DMS53 treated with DMSO at 0.1 percent for 48 hours (cell line): ENCODE measurements at regions not wholly inside any gene's neighbourhood (a gene's known extent, or its start where the extent isn't known, plus 50 kb on each side); places are given as distances from the start of the nearest gene placed in this dataset.

Source experiments
- DNase-seq: peaks from one replicate; lab custom pipeline; 2025; ENCODE audit not compliant: unreplicated experiment; lab: John Stamatoyannopoulos, UW

- no peak for DNase-seq
These were observed 375.6 kb downstream of the BCKDHB start for GRCh38 chr6:80482056-80482455.

- DNase-seq, result no peak
These were observed 374.1 kb downstream of the BCKDHB start for GRCh38 chr6:80480421-80481157.

GRCh38 chr6:80478030-80478429 lies 371.6 kb downstream of the BCKDHB start:
- no peak for DNase-seq

DNA sequence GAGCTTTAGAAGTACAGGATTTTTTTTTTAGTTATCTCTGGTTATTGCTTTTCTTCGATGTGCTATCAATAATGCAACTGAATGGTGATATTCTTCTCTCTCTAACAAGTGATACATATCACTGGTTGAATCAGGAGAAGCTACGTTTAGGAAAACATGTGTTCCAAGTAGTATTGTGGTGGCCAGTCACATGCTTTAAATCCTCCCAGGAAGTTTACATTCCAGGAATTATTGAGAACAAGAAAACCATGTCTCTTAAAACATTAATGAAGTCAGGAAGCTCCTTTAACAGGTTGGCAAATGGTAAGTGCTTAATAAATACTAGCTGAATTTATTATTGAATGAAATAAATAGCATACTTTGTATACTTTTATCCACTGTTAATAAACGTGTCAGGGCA lies 371.1 kb downstream of the BCKDHB start:
- DNase-seq, result no peak

DNA sequence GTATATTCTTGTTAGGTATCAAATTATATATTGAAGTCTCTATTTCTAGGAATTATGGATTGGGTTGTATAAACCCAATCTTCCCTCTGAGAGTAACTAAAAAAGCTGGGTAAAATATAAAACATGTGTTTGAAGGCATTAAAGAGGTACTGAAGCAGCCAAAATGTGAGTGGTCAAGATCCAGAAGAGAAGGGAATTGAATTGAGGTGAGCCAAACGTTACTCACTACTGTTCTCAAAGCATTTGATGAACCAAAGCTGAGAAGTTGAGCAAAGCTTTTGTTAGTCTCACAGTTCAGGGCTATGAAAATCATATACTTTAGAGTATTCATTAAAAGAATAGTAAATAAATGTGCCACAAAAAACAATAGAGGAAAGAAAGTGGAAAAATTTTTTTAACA lies 365.8 kb downstream of the BCKDHB start:
- no peak for DNase-seq

GRCh38 chr6:80469977-80470376 lies 363.5 kb downstream of the BCKDHB start:
- DNase-seq, result no peak

DNA sequence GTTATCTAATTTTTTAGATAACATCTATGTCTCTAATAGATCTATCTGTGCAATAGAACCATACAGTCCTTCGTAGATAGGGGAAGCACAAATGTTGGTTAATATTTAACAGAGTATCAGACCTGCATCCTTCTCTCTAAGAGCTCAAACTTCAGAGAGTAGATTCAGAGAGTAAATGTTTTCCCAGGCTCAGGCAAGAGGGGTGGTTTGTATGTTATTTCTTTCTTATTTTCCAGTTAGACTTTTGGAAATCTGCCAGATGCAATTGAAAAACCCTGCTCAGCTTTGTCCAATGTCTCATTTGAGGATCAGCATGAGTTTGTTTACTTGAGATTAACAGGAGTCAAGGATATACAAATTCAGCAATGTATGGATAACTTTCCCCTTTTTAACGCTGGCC lies 361.9 kb downstream of the BCKDHB start:
- DNase-seq, result peak; percentile 75

- DNase-seq, result no peak
These were observed 360.9 kb downstream of the BCKDHB start for GRCh38 chr6:80467408-80467807.

DNA sequence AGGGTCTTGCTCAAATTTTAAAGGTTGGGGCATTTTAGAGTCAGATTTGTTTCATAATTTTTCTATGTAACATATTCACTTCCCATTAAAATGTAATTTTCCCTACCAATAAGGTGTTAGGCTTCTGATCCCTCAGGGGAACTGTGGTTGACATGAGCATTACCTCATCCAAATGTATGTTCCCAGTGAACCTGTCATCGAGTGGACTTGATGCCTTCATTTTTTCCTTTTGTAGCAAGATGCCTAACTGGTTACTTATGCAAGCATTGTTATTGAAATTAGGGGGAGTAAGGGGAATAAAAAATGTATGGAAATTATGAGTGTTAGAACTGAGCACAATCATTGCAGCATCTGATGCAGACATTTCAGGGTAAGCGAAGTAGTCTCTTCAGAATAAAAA lies 360.5 kb downstream of the BCKDHB start:
- DNase-seq, result no peak

GRCh38 chr6:80465513-80465912 lies 359.0 kb downstream of the BCKDHB start:
- no peak for DNase-seq

DNA sequence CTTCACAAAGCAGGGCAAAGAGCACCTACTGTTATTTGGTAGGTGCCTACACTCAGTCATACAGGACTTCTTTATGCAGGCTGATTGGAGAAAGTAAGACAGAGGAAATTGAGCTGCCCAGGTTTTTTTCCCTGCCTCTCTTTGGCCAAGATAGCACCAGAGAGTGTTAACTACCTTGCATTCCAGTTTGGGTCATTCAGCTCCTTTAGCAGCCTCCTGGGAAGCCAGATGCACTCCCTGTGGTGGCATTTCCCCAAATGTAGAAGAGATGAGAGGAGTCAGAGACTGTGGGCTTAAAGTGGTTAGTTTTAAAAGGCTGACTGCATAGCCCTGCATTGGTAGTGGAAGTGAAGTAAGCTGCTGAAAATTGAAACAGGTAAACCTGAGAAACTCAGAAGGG lies 358.4 kb downstream of the BCKDHB start:
- DNase-seq, result no peak

- DNase-seq, result no peak
These were observed 356.7 kb downstream of the BCKDHB start for GRCh38 chr6:80463197-80463596.

DNA sequence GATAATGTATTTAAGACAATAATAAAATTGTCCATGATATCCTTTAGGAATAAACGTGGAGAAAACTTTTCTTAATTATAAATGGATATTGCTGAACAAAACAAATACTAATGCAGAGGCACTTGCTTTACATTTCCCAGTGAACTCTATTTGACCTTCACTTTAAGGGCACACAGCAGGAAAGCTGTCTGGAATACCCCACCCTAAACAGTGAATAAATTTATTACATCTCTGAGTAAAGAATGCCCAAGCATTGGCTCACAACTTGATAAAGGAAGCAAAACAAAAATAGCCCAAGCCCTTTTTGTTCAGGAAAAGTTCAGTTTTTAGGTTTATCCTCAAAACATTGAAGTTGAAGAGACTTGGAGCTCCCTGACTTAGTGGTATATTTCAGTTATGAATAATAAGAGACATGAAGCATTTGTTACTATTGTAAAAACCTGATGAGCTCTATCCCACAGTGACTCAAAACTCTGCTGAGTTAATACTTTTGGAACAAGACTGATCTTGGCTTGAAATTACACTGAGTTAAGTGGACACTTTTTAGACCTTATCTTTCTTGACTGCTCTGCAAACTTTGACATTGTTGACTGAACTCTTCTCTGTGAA lies 353.9 kb downstream of the BCKDHB start:
- DNase-seq, result no peak

- no peak for DNase-seq
These were observed 351.0 kb downstream of the BCKDHB start for GRCh38 chr6:80457439-80457933.

DNA sequence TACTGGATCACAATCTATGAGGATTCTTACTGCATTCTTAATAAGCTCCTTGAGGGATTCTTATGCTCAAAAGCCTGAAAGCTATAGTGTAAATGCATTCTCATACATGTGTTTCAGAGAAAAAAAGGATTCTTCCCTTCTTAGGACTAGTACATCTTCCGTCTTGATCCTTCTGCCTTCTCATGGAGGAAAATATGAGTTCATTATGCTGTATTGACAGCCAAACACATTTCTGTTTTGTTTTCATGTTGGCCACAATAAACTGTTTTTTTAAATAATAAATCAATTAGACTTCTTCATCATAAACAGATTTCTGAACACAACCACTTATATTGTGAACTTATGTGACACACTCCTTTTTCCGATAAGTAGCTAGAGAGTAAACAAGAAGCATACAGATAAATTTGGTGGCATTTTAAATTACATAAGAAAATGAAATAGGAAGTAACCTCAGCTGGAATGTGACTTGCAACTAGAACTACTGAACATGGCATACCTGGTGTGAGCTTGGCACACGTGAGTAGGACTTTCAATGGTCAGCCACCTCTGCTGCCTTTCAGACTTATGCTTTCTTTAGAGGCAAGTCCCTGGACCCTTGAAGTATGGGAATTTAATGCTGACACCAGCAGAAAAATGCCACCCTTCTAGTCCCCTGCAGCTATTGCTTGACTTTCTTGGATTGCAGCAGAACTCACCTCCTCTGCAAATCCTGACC lies 350.4 kb downstream of the BCKDHB start:
- DNase-seq, result no peak

GRCh38 chr6:80454661-80455365 lies 348.3 kb downstream of the BCKDHB start:
- no peak for DNase-seq

DNA sequence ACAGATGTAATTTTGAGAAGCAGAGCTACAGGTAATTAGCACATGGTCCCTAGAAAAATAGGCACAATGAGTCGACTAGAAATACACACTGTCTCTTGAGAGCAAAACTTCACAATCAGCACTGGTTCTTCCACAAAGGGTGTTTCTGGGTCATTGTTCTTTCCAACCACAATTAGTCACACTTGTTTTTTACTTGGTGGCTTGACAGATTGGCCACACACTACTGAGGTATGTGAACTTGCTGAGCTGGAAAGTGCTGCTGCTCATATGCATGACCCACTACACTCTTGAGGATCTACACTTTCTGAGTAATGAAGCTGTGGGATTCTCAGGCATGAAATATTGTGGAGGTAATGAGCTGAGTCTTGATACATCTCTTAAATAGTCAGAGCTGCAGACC lies 347.7 kb downstream of the BCKDHB start:
- DNase-seq, result no peak

- DNase-seq, result no peak
These were observed 343.3 kb downstream of the BCKDHB start for GRCh38 chr6:80449726-80450125.

DNA sequence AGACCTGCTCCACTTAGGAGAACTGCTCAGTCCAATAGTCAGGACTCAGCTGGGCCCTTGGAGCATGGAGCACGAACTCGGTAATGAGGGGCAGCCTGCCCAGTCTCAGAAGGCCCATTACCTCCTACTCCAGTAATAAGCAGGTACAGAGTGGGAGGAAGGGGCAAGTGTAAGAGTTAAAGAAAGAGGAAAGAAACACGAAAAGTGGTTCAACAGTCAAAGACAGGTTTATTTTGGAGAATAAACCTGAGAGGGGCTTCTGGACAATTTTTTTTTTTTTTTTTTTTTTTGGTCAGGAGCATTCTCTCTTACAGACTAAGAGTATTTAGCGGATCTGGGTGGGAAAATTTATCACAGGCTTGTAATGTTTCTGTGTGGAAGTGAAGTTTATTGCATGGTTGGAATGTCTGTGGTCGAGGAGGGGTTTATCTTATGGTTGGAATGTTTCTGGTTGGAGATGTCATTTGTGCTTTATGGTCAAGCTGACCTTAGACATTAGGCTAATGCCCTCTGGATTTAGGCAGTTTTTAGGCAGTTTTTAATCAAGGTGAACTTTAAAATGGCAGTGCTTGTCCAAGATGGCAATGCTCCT lies 340.1 kb downstream of the BCKDHB start:
- no peak for DNase-seq

DNA sequence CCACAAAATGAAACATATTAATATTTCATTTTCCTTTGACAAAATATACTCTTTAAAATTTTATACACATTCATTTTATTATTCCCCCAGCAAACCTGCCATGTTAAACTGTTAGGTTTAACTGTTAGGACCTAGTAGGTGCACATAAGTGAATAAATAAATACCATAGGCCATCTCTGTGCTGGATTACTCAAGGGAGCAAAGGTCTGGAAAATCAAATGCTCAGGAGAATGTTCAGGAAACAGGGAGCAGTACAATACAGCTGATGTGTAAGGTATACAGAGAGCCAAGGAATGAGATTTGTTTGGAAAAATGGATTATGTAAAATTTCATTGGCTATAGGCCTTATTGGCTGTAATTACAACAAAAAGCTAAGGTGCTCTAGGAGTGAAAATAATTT lies 339.3 kb downstream of the BCKDHB start:
- no peak for DNase-seq

DNA sequence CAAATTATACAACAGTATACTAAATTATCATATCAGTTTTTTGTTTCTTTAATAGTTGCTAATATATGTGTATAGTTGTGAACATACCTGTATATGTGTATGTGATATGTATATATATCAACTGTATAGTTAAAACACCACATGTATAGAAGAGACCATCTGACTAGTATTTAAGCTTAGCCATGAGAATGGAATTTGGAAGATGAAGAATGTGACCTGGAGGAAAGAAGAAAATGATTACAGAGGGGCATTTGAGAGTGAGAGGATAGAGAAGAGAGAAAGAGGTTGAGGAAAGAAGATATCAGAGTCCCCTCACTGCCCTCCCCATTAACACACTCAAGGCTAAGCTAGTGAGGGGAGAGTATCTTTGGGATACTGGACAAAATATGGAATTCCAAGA lies 335.9 kb downstream of the BCKDHB start:
- no peak for DNase-seq
